CD14-positive monocyte (primary cell): ENCODE measurements at regions not wholly inside any gene's neighbourhood (a gene's known extent, or its start where the extent isn't known, plus 50 kb on each side); places are given as distances from the start of the nearest gene placed in this dataset.

Source experiments
- DNase-seq, 3 donors: peaks; one replicate each; pipeline ENCODE4 v3.0.0-alpha.2; 2011 to 2022
- H2AFZ ChIP-seq: 2 replicates; pipeline ENCODE4 v1.6.0; 2012; ENCODE audit warnings: mild to moderate bottlenecking, low read depth, low read length, inconsistent platforms; ENCODE audit not compliant: insufficient read depth, poor library complexity, severe bottlenecking
- H3K27ac ChIP-seq, 2 donors: 1 replicate in 1 of 2; 2 replicates in 1 of 2; pipeline ENCODE4 v1.5.1; 2012 to 2013; ENCODE audit warnings: low read length in 2 of 2, control low read depth in 1 of 2, inconsistent platforms in 1 of 2, low read depth in 1 of 2, mild to moderate bottlenecking in 1 of 2
- H3K27me3 ChIP-seq, 2 donors: one replicate each; pipeline versions ENCODE4 v1.6.0 to v1.6.1; 2011 to 2013; ENCODE audit warnings: low read length in 2 of 2; ENCODE audit not compliant: control insufficient read depth in 2 of 2, insufficient read depth in 2 of 2
- H3K36me3 ChIP-seq, 2 donors: replicated peaks in 1 of 2; 1 replicate in 1 of 2; 2 replicates in 1 of 2; pipeline versions ENCODE4 v1.5.1 to v1.6.1; 2012 to 2013; ENCODE audit warnings: low read length in 2 of 2, control low read depth in 1 of 2, inconsistent platforms in 1 of 2, mild to moderate bottlenecking in 1 of 2; ENCODE audit not compliant: insufficient read depth in 2 of 2, control insufficient read depth in 1 of 2
- H3K4me1 ChIP-seq, 2 donors: 1 replicate in 1 of 2; 2 replicates in 1 of 2; pipeline versions ENCODE4 v1.5.1 to v1.6.1; 2012 to 2013; ENCODE audit warnings: low read length in 2 of 2, control low read depth in 1 of 2, inconsistent platforms in 1 of 2, mild to moderate bottlenecking in 1 of 2, moderate library complexity in 1 of 2; ENCODE audit not compliant: insufficient read depth in 2 of 2, control insufficient read depth in 1 of 2
- H3K4me2 ChIP-seq: replicated peaks from 2 replicates; pipeline ENCODE3; 2012; ENCODE audit warnings: low read length, moderate library complexity, mild to moderate bottlenecking; ENCODE audit not compliant: poor library complexity, severe bottlenecking; ENCODE audit errors: extremely low read depth
- H3K4me3 ChIP-seq, 3 experiments: fragments of 200-600 bp in 1 of 3; sonication (generic) in 1 of 3; replicated peaks in 1 of 3; 1 replicate in 2 of 3; 2 replicates in 1 of 3; pipeline ENCODE4 v1.5.1; 2011 to 2013; ENCODE audit warnings: low read length in 3 of 3, mild to moderate bottlenecking in 3 of 3, control low read depth in 2 of 3, low read depth in 2 of 3, inconsistent platforms in 1 of 3, moderate library complexity in 1 of 3
- H3K79me2 ChIP-seq: 2 replicates; pipeline ENCODE4 v1.6.0; 2012; ENCODE audit warnings: mild to moderate bottlenecking, control low read depth, inconsistent platforms, low read length, moderate library complexity; ENCODE audit not compliant: insufficient read depth
- H3K9ac ChIP-seq: 2 replicates; pipeline ENCODE4 v1.6.0; 2017; ENCODE audit warnings: low read length, mild to moderate bottlenecking; ENCODE audit not compliant: insufficient read depth, poor library complexity, severe bottlenecking
- H3K9me3 ChIP-seq, 2 donors: replicated peaks in 1 of 2; 1 replicate in 1 of 2; 2 replicates in 1 of 2; pipeline versions ENCODE4 v1.5.1 to v1.6.1; 2012 to 2013; ENCODE audit warnings: low read length in 2 of 2, control low read depth in 1 of 2; ENCODE audit not compliant: control insufficient read depth in 1 of 2, insufficient read depth in 1 of 2
- H4K20me1 ChIP-seq: 2 replicates; pipeline ENCODE4 v1.6.0; 2012; ENCODE audit warnings: mild to moderate bottlenecking, low read length, control low read depth, moderate library complexity; ENCODE audit not compliant: insufficient read depth
- H3K27ac Mint-ChIP-seq, 7 donors: one replicate each; pipeline ENCODE4 v1.8.0; 2020; ENCODE audit warnings: mild to moderate bottlenecking in 7 of 7, mixed read lengths in 7 of 7, moderate library complexity in 6 of 7, inconsistent platforms in 2 of 7
- H3K27me3 Mint-ChIP-seq, 3 donors: one replicate each; pipeline ENCODE4 v1.8.0; 2021 to 2022; ENCODE audit warnings: low read depth in 3 of 3, mild to moderate bottlenecking in 3 of 3, mixed read lengths in 3 of 3, moderate library complexity in 3 of 3, inconsistent platforms in 1 of 3
- H3K36me3 Mint-ChIP-seq, 2 donors: one replicate each; pipeline ENCODE4 v1.8.0; 2020; ENCODE audit warnings: mixed read lengths in 2 of 2, inconsistent platforms in 1 of 2, mild to moderate bottlenecking in 1 of 2
- H3K4me1 Mint-ChIP-seq: one replicate; pipeline ENCODE4 v1.8.0; 2020; ENCODE audit warnings: mild to moderate bottlenecking, mixed read lengths
- H3K4me3 Mint-ChIP-seq, 2 donors: one replicate each; pipeline ENCODE4 v1.8.0; 2020; ENCODE audit warnings: mild to moderate bottlenecking in 2 of 2, mixed read lengths in 2 of 2, moderate library complexity in 1 of 2
- H3K9me3 Mint-ChIP-seq, 7 donors: one replicate each; pipeline ENCODE4 v1.8.0; 2020 to 2022; ENCODE audit warnings: mixed read lengths in 7 of 7, mild to moderate bottlenecking in 6 of 7, moderate library complexity in 6 of 7, inconsistent platforms in 2 of 7
- CTCF ChIP-seq: fragments of 200-600 bp; IDR thresholded peaks from one replicate; pipeline ENCODE4 v1.8.0; 2022; ENCODE audit warnings: antibody characterized with exemption, mild to moderate bottlenecking
- WGBS: methylation state at CpG from one replicate; pipeline ENCODE4 v1.1.5; 2013; ENCODE audit warnings: missing lambda C conversion rate; ENCODE audit not compliant: insufficient coverage; 5-methylcytosine and 5-hydroxymethylcytosine counted together
- intact Hi-C, 2 donors: fragments of 100-400 bp; cut with micrococcal nuclease; formaldehyde crosslinking; loops; one replicate each; pipeline versions ENCODE4 v1.15.0 to v1.15.1; 2023

- Histone ChIP-seq H3K36me3 (no peaks in the 10 kb centered on the region), H3K4me3 (no peak overlapping the region), H3K4me2 (no peak overlapping the region), H3K9me3 (peaks cover 6% of the 10 kb centered on the region in 2 donors), H3K9ac (no peak overlapping the region), H3K27me3 (no peaks in the 10 kb centered on the region), H3K4me1 (no peaks in the 10 kb centered on the region), H2AFZ (no peak overlapping the region), H3K79me2 (no peaks in the 10 kb centered on the region), H3K27ac (no peak overlapping the region), H4K20me1 (no peaks in the 10 kb centered on the region)
- intact Hi-C loops, result no loop called here
- peaks cover 0 to 3% (median 2%) of the 10 kb centered on the region in 7 donors for H3K9me3 Mint-ChIP-seq
- no peak for TF ChIP-seq CTCF
- no peaks in the 10 kb centered on the region for H3K27me3 Mint-ChIP-seq
- no peak overlapping the region for H3K27ac Mint-ChIP-seq
- 80% methylated on average over 1 of the region's 2 CpGs for WGBS
- H3K4me1 Mint-ChIP-seq, result no peaks in the 10 kb centered on the region
- H3K36me3 Mint-ChIP-seq, result no peaks in the 10 kb centered on the region
- no peak for DNase-seq
- H3K4me3 Mint-ChIP-seq, result no peak overlapping the region
Observed at GRCh38 chr2:22692746-22693145, 692.2 kb upstream of the KLHL29 start.

GRCh38 chr2:22694300-22694699, 690.7 kb upstream of the KLHL29 start:
- H3K36me3 Mint-ChIP-seq, result no peaks in the 10 kb centered on the region
- no peak overlapping the region for H3K4me3 Mint-ChIP-seq
- Histone ChIP-seq H2AFZ (no peak overlapping the region), H3K9me3 (peaks cover 6% of the 10 kb centered on the region in 2 donors), H3K36me3 (no peaks in the 10 kb centered on the region), H3K79me2 (no peaks in the 10 kb centered on the region), H3K4me3 (no peak overlapping the region), H3K27me3 (no peaks in the 10 kb centered on the region), H3K4me1 (no peaks in the 10 kb centered on the region), H3K9ac (no peak overlapping the region), H4K20me1 (no peaks in the 10 kb centered on the region), H3K27ac (no peak overlapping the region), H3K4me2 (no peak overlapping the region)
- H3K27ac Mint-ChIP-seq, result no peak overlapping the region
- WGBS, result 100% methylated on average over 1 of the region's 2 CpGs
- TF ChIP-seq CTCF, result no peak
- no peak for DNase-seq
- intact Hi-C loops, result no loop called here
- H3K9me3 Mint-ChIP-seq, result peaks cover 0 to 4% (median 2%) of the 10 kb centered on the region in 7 donors
- no peaks in the 10 kb centered on the region for H3K27me3 Mint-ChIP-seq
- no peaks in the 10 kb centered on the region for H3K4me1 Mint-ChIP-seq
